GM12878 (cell line): ENCODE measurements at regions not wholly inside any gene's neighbourhood (a gene's known extent, or its start where the extent isn't known, plus 50 kb on each side); places are given as distances from the start of the nearest gene placed in this dataset.

Source experiments
- ATAC-seq: fragments of 200-7000 bp; cut with Tn5 transposase; 3 replicates; pipeline ENCODE4 v1.9.1; 2020; ENCODE audit warnings: mild to moderate bottlenecking, moderate library complexity
- BruUV-seq: library from RNA; stranded (reverse); fragments of 400-500 nt; replicated peaks from 2 replicates; lab custom pipeline; 2021; lab: Mats Ljungman, UMichigan
- CTCF ChIA-PET: fragments of 300-600 bp; sonication (Branson Sonifier 250); formaldehyde crosslinking; extraction: SDS; loops from one replicate; lab custom pipeline; 2021; ENCODE audit warnings: inconsistent platforms; lab: Yijun Ruan, JAX
- POLR2A ChIA-PET: fragments of 350-600 bp; formaldehyde crosslinking; extraction: SDS; loops from one replicate; lab custom pipeline; 2021; ENCODE audit warnings: inconsistent platforms; lab: Charles Lee
- RAD21 ChIA-PET: fragments of 300-600 bp; sonication (Branson Sonifier 250); formaldehyde crosslinking; loops from one replicate; lab custom pipeline; 2023; ENCODE audit warnings: antibody characterized with exemption; ENCODE audit not compliant: unreplicated experiment; lab: Charles Lee
- SMC1A ChIA-PET: fragments of 300-600 bp; sonication (Branson Sonifier 250); formaldehyde crosslinking; loops from one replicate; lab custom pipeline; 2023; ENCODE audit not compliant: unreplicated experiment, uncharacterized antibody; lab: Charles Lee
- DNase-seq: peaks from one replicate; pipeline ENCODE4 v3.0.0-alpha.2; 2011; ENCODE audit warnings: low read depth, low spot score
- FAIRE-seq: peaks from 3 replicates; lab custom pipeline; 2011; peaks lifted over from hg19 to GRCh38; lab: Jason Lieb, UNC
- H2AFZ ChIP-seq: 2 replicates; pipeline ENCODE4 v1.6.0; 2011; ENCODE audit warnings: low read depth, low read length, control low read depth; ENCODE audit not compliant: control insufficient read depth
- H3K27ac ChIP-seq: 2 replicates; pipeline ENCODE4 v1.5.1; 2011; ENCODE audit warnings: control low read depth; ENCODE audit not compliant: control insufficient read depth, insufficient read depth
- H3K27me3 ChIP-seq, 2 experiments: replicated peaks in 1 of 2; 2 replicates each; pipeline versions ENCODE4 v1.6.0 to v1.6.1; 2011; ENCODE audit warnings: low read length in 1 of 2; ENCODE audit not compliant: control insufficient read depth in 2 of 2, insufficient read depth in 2 of 2
- H3K36me3 ChIP-seq, 2 experiments: 2 replicates each; pipeline ENCODE4 v1.5.1; 2011; ENCODE audit warnings: low read length in 1 of 2; ENCODE audit not compliant: control insufficient read depth in 2 of 2, insufficient read depth in 2 of 2
- H3K4me1 ChIP-seq: 2 replicates; pipeline ENCODE4 v1.6.1; 2011; ENCODE audit warnings: mild to moderate bottlenecking, low read length, moderate library complexity, mixed read lengths; ENCODE audit not compliant: control insufficient read depth, insufficient read depth
- H3K4me2 ChIP-seq: 2 replicates; pipeline ENCODE4 v1.6.0; 2011; ENCODE audit warnings: control low read depth; ENCODE audit not compliant: control insufficient read depth, insufficient read depth
- H3K4me3 ChIP-seq: fragments of 200-600 bp; sonication (generic); 2 replicates; pipeline ENCODE4 v1.5.1; 2016
- H3K79me2 ChIP-seq: 2 replicates; pipeline ENCODE4 v1.6.0; 2011; ENCODE audit warnings: low read length; ENCODE audit not compliant: control insufficient read depth, insufficient read depth
- H3K9ac ChIP-seq: 2 replicates; pipeline ENCODE4 v1.8.0; 2011; ENCODE audit warnings: low read length, control low read depth, mixed read lengths; ENCODE audit not compliant: control insufficient read depth, insufficient read depth
- H3K9me3 ChIP-seq: replicated peaks from 3 replicates; pipeline ENCODE4 v1.5.1; 2011; ENCODE audit warnings: mild to moderate bottlenecking, low read length; ENCODE audit not compliant: control insufficient read depth, insufficient read depth
- H4K20me1 ChIP-seq: 2 replicates; pipeline ENCODE4 v1.6.0; 2011; ENCODE audit not compliant: control insufficient read depth, insufficient read depth
- BRCA1 ChIP-seq: IDR thresholded peaks from 2 replicates; pipeline ENCODE4 v1.6.1; 2011; ENCODE audit warnings: low read depth, low read length, improper control_type of control experiment
- JUND ChIP-seq: IDR thresholded peaks from 2 replicates; pipeline ENCODE4 v1.6.1; 2012; ENCODE audit warnings: low read depth, mild to moderate bottlenecking, low read length, improper control_type of control experiment, moderate library complexity
- POLR2A ChIP-seq: IDR thresholded peaks from 2 replicates; pipeline ENCODE4 v1.6.1; 2011; ENCODE audit warnings: low read depth, mild to moderate bottlenecking, low read length
- TCF3 ChIP-seq: IDR thresholded peaks from 2 replicates; pipeline ENCODE4 v1.6.1; 2012; ENCODE audit warnings: low read depth, mild to moderate bottlenecking, low read length, borderline replicate concordance; ENCODE audit not compliant: insufficient read depth
- ZSCAN29 ChIP-seq: fragments of 450-650 bp; IDR thresholded peaks from 2 replicates; pipeline ENCODE4 v1.6.1; 2017; ENCODE audit warnings: mild to moderate bottlenecking, moderate library complexity
- WGBS: methylation state at CpG from one replicate; pipeline ENCODE4 v1.1.6; 2016; ENCODE audit warnings: low lambda C conversion rate; ENCODE audit not compliant: insufficient replicate concordance, insufficient coverage; ENCODE audit errors: missing lambda C conversion rate; 5-methylcytosine and 5-hydroxymethylcytosine counted together
- in situ Hi-C: fragments of 300-500 bp; cut with MboI; formaldehyde crosslinking; loops from 9 replicates; pipeline ENCODE4 v1.14.3; 2018; ENCODE audit warnings: mixed read lengths
- intact Hi-C: fragments of 100-400 bp; cut with micrococcal nuclease; formaldehyde crosslinking; loops from one replicate; pipeline ENCODE4 v1.14.2; 2022; ENCODE audit not compliant: unreplicated experiment
- TF ChIP-seq, protein P1 (sequence below): fragments of 450-650 bp; formaldehyde crosslinking; IDR thresholded peaks from 2 replicates; pipeline ENCODE4 v1.5.0; 2022; ENCODE audit warnings: mild to moderate bottlenecking, missing genetic modification characterization
- TF ChIP-seq, protein P2 (sequence below): fragments of 450-650 bp; IDR thresholded peaks from 2 replicates; pipeline ENCODE4 v1.6.1; 2017; ENCODE audit warnings: mild to moderate bottlenecking, moderate library complexity
- TF ChIP-seq, protein P3 (sequence below): IDR thresholded peaks from 2 replicates; pipeline ENCODE4 v1.6.1; 2012; ENCODE audit warnings: improper control_type of control experiment, low read depth, low read length; ENCODE audit not compliant: insufficient replicate concordance

DNA sequence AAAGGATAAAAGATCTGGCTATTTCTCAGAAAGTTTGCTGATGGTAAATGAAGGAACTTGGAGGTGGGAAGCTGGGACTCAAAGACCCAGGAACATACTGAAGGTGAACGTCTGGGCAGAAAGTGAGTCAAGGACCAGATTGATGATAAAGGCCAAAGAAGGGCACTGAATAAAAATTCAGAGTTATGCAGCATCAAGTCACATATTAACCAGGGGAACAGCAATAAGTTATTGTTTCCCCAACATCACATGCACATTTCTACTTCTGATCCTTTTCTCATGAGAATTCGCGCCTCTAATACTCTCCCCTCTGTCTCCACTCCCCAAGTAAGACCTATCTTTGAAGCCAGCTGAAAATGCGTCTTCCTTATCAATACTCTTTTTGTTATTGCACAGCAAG, 71.8 kb upstream of the SLC35F4 start (continued):
- TF ChIP-seq, protein P1, sequence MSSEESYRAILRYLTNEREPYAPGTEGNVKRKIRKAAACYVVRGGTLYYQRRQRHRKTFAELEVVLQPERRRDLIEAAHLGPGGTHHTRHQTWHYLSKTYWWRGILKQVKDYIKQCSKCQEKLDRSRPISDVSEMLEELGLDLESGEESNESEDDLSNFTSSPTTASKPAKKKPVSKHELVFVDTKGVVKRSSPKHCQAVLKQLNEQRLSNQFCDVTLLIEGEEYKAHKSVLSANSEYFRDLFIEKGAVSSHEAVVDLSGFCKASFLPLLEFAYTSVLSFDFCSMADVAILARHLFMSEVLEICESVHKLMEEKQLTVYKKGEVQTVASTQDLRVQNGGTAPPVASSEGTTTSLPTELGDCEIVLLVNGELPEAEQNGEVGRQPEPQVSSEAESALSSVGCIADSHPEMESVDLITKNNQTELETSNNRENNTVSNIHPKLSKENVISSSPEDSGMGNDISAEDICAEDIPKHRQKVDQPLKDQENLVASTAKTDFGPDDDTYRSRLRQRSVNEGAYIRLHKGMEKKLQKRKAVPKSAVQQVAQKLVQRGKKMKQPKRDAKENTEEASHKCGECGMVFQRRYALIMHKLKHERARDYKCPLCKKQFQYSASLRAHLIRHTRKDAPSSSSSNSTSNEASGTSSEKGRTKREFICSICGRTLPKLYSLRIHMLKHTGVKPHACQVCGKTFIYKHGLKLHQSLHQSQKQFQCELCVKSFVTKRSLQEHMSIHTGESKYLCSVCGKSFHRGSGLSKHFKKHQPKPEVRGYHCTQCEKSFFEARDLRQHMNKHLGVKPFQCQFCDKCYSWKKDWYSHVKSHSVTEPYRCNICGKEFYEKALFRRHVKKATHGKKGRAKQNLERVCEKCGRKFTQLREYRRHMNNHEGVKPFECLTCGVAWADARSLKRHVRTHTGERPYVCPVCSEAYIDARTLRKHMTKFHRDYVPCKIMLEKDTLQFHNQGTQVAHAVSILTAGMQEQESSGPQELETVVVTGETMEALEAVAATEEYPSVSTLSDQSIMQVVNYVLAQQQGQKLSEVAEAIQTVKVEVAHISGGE (CRISPR knock-in tag), result no peak
- TF ChIP-seq, all 136 proteins: peak for 0

DNA sequence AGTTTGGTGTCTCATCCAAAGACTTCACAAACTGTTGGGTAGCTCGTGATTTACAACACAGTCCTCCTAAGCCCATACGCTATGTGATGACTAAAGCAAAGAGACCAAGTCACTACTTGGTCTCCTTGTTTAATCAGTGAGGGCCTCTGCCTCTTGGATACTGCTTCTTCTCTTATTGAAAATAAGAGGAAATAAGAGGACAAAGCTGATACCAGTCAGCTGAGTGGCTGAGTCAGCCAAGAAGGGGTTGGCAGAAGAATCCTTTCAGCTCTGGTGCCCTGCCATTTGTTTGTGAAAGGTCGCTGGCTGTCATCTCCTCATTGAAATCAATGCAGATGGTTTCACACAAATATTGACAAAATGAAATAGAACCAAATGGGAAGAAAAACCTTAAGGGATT, 67.5 kb upstream of the SLC35F4 start:
- no peak for ATAC-seq
- Histone ChIP-seq H3K9me3 (no peaks in the 10 kb centered on the region), H4K20me1 (no peaks in the 10 kb centered on the region), H2AFZ (no peak overlapping the region), H3K9ac (no peak overlapping the region), H3K27me3 (no peaks in the 10 kb centered on the region), H3K4me2 (no peak overlapping the region), H3K4me3 (no peak overlapping the region), H3K36me3 (no peaks in the 10 kb centered on the region), H3K4me1 (no peaks in the 10 kb centered on the region), H3K79me2 (no peaks in the 10 kb centered on the region), H3K27ac (no peak overlapping the region)
- DNase-seq, result no peak
- BruUV-seq, result no TSS peak
- CTCF ChIA-PET, result no interaction called here
- no peak for FAIRE-seq
- SMC1A ChIA-PET, result no interaction called here
- RAD21 ChIA-PET, result no interaction called here
- POLR2A ChIA-PET, result no interaction called here
- in situ Hi-C loops (no loop called here), intact Hi-C loops (no loop called here)
- WGBS, result 7% methylated on average over 3 of the region's 3 CpGs
- TF ChIP-seq, protein P2, sequence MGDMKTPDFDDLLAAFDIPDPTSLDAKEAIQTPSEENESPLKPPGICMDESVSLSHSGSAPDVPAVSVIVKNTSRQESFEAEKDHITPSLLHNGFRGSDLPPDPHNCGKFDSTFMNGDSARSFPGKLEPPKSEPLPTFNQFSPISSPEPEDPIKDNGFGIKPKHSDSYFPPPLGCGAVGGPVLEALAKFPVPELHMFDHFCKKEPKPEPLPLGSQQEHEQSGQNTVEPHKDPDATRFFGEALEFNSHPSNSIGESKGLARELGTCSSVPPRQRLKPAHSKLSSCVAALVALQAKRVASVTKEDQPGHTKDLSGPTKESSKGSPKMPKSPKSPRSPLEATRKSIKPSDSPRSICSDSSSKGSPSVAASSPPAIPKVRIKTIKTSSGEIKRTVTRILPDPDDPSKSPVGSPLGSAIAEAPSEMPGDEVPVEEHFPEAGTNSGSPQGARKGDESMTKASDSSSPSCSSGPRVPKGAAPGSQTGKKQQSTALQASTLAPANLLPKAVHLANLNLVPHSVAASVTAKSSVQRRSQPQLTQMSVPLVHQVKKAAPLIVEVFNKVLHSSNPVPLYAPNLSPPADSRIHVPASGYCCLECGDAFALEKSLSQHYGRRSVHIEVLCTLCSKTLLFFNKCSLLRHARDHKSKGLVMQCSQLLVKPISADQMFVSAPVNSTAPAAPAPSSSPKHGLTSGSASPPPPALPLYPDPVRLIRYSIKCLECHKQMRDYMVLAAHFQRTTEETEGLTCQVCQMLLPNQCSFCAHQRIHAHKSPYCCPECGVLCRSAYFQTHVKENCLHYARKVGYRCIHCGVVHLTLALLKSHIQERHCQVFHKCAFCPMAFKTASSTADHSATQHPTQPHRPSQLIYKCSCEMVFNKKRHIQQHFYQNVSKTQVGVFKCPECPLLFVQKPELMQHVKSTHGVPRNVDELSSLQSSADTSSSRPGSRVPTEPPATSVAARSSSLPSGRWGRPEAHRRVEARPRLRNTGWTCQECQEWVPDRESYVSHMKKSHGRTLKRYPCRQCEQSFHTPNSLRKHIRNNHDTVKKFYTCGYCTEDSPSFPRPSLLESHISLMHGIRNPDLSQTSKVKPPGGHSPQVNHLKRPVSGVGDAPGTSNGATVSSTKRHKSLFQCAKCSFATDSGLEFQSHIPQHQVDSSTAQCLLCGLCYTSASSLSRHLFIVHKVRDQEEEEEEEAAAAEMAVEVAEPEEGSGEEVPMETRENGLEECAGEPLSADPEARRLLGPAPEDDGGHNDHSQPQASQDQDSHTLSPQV, result no peak
- TF ChIP-seq JUND (no peak), POLR2A (no peak), BRCA1 (no peak), TCF3 (no peak), ZSCAN29 (no peak)
- TF ChIP-seq, protein P3, sequence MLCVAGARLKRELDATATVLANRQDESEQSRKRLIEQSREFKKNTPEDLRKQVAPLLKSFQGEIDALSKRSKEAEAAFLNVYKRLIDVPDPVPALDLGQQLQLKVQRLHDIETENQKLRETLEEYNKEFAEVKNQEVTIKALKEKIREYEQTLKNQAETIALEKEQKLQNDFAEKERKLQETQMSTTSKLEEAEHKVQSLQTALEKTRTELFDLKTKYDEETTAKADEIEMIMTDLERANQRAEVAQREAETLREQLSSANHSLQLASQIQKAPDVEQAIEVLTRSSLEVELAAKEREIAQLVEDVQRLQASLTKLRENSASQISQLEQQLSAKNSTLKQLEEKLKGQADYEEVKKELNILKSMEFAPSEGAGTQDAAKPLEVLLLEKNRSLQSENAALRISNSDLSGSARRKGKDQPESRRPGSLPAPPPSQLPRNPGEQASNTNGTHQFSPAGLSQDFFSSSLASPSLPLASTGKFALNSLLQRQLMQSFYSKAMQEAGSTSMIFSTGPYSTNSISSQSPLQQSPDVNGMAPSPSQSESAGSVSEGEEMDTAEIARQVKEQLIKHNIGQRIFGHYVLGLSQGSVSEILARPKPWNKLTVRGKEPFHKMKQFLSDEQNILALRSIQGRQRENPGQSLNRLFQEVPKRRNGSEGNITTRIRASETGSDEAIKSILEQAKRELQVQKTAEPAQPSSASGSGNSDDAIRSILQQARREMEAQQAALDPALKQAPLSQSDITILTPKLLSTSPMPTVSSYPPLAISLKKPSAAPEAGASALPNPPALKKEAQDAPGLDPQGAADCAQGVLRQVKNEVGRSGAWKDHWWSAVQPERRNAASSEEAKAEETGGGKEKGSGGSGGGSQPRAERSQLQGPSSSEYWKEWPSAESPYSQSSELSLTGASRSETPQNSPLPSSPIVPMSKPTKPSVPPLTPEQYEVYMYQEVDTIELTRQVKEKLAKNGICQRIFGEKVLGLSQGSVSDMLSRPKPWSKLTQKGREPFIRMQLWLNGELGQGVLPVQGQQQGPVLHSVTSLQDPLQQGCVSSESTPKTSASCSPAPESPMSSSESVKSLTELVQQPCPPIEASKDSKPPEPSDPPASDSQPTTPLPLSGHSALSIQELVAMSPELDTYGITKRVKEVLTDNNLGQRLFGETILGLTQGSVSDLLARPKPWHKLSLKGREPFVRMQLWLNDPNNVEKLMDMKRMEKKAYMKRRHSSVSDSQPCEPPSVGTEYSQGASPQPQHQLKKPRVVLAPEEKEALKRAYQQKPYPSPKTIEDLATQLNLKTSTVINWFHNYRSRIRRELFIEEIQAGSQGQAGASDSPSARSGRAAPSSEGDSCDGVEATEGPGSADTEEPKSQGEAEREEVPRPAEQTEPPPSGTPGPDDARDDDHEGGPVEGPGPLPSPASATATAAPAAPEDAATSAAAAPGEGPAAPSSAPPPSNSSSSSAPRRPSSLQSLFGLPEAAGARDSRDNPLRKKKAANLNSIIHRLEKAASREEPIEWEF, result no peak
